ENCODE measurements at regions not wholly inside any gene's neighbourhood (a gene's known extent, or its start where the extent isn't known, plus 50 kb on each side); places are given as distances from the start of the nearest gene placed in this dataset.

GRCh38 chr5:66362046-66362445, 217.9 kb downstream of the SREK1 start:
- ChIA-PET POLR2A (no interaction called here), CTCF (interaction anchor here (1.3 kb wide), 1 partner anchor 54 kb away, joined by 3 read pairs; no protein-coding TSS in a partner anchor)
- no peak overlapping the region for H3K4me3 ChIP-seq (ENCODE audit: low read depth, low read length)
- TF ChIP-seq, protein P1, sequence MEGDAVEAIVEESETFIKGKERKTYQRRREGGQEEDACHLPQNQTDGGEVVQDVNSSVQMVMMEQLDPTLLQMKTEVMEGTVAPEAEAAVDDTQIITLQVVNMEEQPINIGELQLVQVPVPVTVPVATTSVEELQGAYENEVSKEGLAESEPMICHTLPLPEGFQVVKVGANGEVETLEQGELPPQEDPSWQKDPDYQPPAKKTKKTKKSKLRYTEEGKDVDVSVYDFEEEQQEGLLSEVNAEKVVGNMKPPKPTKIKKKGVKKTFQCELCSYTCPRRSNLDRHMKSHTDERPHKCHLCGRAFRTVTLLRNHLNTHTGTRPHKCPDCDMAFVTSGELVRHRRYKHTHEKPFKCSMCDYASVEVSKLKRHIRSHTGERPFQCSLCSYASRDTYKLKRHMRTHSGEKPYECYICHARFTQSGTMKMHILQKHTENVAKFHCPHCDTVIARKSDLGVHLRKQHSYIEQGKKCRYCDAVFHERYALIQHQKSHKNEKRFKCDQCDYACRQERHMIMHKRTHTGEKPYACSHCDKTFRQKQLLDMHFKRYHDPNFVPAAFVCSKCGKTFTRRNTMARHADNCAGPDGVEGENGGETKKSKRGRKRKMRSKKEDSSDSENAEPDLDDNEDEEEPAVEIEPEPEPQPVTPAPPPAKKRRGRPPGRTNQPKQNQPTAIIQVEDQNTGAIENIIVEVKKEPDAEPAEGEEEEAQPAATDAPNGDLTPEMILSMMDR (IDR thresholded peaks at IDR 0.05; ENCODE audit: insufficient read depth, low read length, missing control alignments), result no peak
- no peak for DNase-seq (ENCODE audit: low read depth, low spot score)

DNA sequence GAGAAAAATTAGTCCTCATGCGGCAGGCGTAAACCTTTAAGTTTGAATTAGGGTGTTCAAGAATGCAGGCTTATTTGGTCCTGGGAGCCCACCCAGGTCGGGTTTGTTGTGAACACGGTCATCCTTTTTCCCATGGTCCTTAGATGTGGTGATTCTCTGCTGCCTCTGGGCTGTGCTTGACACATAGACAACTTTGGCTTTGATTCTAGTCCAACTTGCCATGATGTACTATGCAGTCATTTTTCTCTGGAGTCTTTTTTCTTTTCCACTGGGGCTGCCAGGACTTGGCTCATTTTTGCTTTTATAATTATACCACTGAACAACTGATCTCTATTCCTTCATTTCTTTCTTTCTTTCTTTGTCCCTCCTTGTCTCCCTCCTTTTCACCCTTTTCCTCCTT, 218.6 kb downstream of the SREK1 start:
- H3K4me3 ChIP-seq (ENCODE audit: low read depth, low read length), result no peak overlapping the region
- TF ChIP-seq, protein P1 (IDR thresholded peaks at IDR 0.05; ENCODE audit: insufficient read depth, low read length, missing control alignments), result no peak
- POLR2A ChIA-PET, result no interaction called here
- no peak for DNase-seq (ENCODE audit: low read depth, low spot score)
- CTCF ChIA-PET, result no interaction called here

- POLR2A ChIA-PET, result no interaction called here
- TF ChIP-seq, protein P1 (IDR thresholded peaks at IDR 0.05; ENCODE audit: insufficient read depth, low read length, missing control alignments), result no peak
- CTCF ChIA-PET, result no interaction called here
- DNase-seq (ENCODE audit: low read depth, low spot score), result no peak
- H3K4me3 ChIP-seq (ENCODE audit: low read depth, low read length), result no peak overlapping the region
Observed at GRCh38 chr5:66363097-66363496, 219.0 kb downstream of the SREK1 start.

GRCh38 chr5:66364186-66364585, 220.1 kb downstream of the SREK1 start:
- ChIA-PET POLR2A (no interaction called here), CTCF (no interaction called here)
- DNase-seq (ENCODE audit: low read depth, low spot score), result no peak
- TF ChIP-seq, protein P1 (IDR thresholded peaks at IDR 0.05; ENCODE audit: insufficient read depth, low read length, missing control alignments), result no peak
- no peak overlapping the region for H3K4me3 ChIP-seq (ENCODE audit: low read depth, low read length)

- CTCF ChIA-PET, result no interaction called here
- POLR2A ChIA-PET, result no interaction called here
- TF ChIP-seq, protein P1 (IDR thresholded peaks at IDR 0.05; ENCODE audit: insufficient read depth, low read length, missing control alignments), result no peak
- H3K4me3 ChIP-seq (ENCODE audit: low read depth, low read length), result no peak overlapping the region
- no peak for DNase-seq (ENCODE audit: low read depth, low spot score)
Observed at GRCh38 chr5:66365981-66366380, 221.9 kb downstream of the SREK1 start.

DNA sequence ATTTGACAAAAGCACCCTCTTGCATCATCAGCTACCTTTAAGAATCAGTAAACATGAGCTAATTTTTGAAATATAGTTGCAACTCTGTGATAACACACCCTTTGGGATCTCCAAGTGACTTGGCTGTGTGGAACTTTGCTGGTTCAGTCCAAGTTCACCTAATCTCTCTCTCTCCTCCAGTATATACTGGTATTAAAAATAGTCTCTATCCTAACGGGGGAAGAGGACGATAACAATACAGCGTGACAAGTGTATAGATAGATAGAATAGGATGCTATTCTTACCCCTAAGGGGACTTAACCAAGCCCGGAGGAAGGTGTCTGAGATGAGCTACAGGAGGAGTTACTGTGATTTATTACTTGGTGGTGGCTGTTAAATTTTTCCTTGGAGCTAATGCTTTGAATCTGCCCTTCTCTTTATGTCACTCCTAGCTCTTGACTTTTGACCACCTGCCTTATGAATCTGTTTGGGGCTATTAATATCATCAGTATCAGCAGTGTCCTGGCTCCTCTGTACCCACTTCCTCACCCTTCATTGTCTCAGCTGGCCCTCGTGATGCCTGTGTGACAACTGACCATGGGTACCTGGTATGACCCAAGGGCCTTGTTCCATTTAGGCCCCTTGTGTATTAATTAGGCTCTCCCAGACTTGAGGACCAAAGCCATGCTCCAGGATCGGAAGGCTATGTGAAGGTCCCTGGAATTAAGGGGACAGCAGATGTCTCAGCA, 223.9 kb downstream of the SREK1 start:
- CTCF ChIA-PET, result interaction anchor here (1.1 kb wide), 1 partner anchor 61 kb away, joined by 4 read pairs; no protein-coding TSS in a partner anchor
- POLR2A ChIA-PET, result no interaction called here
- TF ChIP-seq, protein P1 (IDR thresholded peaks at IDR 0.05; ENCODE audit: insufficient read depth, low read length, missing control alignments), result no peak
- DNase-seq (ENCODE audit: low read depth, low spot score), result no peak
- no peak overlapping the region for H3K4me3 ChIP-seq (ENCODE audit: low read depth, low read length)

Data from AG04449 (cell line).